Esophagus squamous epithelium (tissue), 4 donors: ENCODE measurements at regions not wholly inside any gene's neighbourhood (a gene's known extent, or its start where the extent isn't known, plus 50 kb on each side); places are given as distances from the start of the nearest gene placed in this dataset.

ENCODE experiments used
- CTCF ChIP-seq, 6 experiments: fragments of 450-650 bp in 4 of 6; fragments of 200-600 bp in 2 of 6; sonication (generic) in 2 of 6; IDR thresholded peaks; one replicate each; pipeline ENCODE4 v1.5.1; 2016 to 2019; ENCODE audit warnings: antibody characterized with exemption in 6 of 6, mild to moderate bottlenecking in 4 of 6, moderate library complexity in 4 of 6
- POLR2A ChIP-seq, 4 donors: fragments of 450-650 bp; IDR thresholded peaks; one replicate each; pipeline ENCODE4 v1.6.1; 2017; ENCODE audit warnings: antibody characterized with exemption in 4 of 4, mild to moderate bottlenecking in 4 of 4, moderate library complexity in 3 of 4

- no peak for TF ChIP-seq CTCF (IDR thresholded peaks at IDR 0.05)
- no peak for TF ChIP-seq POLR2A (IDR thresholded peaks at IDR 0.05)
Measured at GRCh38 chr13:39257642-39258041, 219.4 kb downstream of the NHLRC3 start.
